GM19240 (cell line): ENCODE measurements at regions not wholly inside any gene's neighbourhood (a gene's known extent, or its start where the extent isn't known, plus 50 kb on each side); places are given as distances from the start of the nearest gene placed in this dataset.

Experiments used
- DNase-seq: peaks from one replicate; pipeline ENCODE4 v3.0.0; 2011; ENCODE audit warnings: low spot score; ENCODE audit not compliant: insufficient read length

DNA sequence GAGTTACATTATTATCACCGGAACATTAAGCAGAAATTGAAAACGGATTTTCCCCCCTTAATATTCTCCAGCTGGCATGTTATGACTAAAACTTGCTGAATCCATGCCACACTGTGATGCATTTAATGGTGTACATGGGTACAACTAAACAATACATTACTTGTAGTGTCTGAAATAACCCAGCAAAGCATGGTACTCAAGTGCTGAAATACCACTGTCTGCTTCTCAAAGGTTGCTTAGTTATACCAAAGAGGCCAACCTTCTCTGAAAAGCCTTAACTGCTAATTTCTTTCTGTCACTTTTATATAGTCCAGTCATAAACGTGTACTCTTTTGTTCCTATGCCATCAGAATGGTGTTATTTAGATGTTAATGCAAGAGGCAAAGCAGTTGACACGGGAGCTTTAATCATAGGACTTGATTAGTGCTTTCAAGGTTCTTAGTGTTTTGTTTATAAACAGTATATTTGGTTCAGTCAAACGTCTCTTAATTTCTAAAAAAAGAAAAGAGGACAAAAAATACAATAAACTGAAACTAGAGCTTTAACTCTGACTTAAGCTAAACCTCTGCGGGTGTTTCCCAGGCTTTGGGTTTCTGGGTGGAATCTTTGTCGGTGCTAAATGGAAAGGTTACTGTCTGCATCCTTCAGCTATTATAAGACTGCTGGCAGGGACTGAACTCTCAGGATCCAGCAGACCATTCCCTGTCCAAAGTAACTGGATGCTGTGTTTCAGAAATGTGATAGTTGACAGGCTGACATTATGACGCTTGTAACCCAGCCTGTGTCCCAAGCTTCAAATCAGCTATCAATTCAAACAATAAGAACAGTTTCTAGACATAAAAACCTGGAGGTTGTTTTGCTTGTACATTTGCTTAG lies 202.6 kb downstream of the PPP1R3A start:
- DNase-seq = no peak

DNA sequence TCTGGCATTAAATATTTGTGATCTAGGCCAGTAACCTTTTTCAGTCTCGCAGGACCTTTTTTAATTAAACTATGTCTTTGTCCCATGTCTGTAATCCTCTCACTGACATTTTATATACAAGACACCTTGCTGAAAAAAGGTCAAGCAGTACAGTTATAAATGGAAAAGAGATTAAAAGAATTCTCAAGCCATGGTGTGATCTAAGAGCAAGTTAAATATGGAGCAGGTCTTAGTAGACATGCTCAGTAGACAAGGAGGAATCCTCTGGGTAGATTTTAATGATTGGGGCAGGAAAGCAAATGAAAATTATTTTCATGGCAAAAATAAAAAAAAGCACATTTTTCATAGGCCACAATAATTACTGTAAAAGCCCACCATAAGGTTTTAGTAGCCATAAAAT lies 203.5 kb downstream of the PPP1R3A start:
- no peak for DNase-seq

DNA sequence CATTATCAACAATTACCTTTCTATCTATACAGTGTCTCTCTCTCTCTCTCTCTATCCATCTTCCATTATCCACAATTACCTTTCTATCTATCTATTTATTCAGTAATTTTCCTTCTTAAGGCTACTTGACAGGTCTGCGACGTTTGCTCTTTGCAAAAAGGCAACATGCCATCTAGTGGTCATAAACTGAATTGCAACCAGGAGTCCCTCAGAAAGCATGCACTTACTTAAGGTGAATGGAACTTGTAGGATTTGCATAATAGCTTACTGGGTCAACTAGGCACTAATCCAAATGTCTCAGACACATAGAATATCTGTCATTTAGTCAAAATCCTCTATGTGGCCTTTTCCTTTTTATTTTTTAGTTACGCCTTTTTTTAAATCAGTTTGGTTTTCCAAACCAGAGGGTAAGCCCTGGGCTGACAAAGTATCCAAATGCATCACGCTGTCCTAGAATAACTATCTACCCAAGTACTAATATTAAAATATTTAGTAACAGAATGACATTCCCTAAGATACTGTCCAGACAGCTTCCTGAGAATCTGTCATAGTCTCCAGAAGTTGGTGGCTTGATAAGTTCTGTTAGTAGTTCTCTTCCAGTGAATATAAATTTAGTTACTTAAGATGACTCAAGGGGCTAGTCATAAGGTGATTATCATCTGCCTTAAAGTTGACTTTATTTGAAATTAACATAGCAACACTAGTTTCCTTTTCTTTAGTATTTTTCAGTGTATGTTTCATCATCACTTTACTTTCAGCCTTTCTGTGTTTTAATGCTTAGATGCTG lies 208.3 kb downstream of the PPP1R3A start:
- DNase-seq = peak; percentile 12

GRCh38 chr7:113705439-113705838 lies 213.4 kb downstream of the PPP1R3A start:
- no peak for DNase-seq

GRCh38 chr7:113698556-113699220 lies 220.1 kb downstream of the PPP1R3A start:
- DNase-seq = no peak

DNA sequence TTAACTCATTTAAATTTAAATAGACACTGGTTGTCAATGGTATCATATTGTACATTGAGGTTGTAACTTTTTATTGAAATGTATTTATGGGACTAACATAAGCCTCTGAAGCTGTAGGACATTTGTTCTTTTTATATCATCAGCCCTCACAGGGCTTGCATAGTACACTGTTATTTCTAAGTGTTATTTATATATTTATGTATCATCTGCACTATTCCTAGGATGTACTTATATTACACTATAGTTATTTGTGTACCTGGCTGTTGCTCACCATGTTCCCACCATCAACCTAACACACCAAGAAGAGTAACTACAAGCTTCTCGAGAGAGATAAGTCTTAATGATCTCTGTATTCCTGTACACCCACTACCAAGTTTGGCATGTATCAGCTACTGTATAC lies 224.7 kb downstream of the PPP1R3A start:
- no peak for DNase-seq

DNA sequence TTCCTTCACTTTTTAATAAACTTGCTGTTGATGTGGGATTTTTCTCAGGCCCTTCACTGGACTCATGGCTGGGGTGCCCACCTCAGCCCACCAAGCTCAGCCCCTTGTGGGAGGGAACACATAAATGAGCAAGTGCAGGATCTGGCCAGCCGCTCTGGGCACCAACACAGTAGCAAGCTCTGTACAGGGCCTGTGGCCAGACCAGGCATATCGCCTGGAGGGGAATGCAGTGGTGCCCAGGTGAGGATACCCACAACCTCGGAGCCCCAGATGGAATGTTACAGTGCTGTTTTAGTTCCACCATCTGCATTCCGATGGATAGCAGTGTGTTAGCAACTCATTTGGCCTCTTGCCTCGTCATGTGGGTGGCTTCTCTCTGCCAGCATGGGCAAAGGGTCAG lies 234.6 kb downstream of the PPP1R3A start:
- DNase-seq = no peak

DNA sequence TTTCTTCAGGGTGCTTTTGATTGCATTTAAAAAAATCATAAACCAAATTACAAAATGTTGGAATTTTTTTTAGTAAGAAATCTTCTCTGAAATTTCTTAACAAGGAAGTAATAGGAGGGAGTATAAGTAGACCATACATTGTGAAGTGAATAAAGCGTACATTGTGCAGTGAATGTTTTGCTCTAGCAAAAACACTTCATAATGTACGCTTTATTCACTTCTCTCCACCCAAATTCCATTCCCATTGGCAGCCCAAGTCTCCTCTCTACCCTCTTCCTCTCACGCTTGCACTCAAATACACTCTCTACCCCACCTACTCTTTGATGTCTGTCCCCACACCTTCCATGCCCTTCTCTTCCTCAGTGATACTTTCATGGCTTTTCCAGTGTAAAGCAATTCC lies 241.0 kb downstream of the PPP1R3A start:
- DNase-seq = no peak

DNA sequence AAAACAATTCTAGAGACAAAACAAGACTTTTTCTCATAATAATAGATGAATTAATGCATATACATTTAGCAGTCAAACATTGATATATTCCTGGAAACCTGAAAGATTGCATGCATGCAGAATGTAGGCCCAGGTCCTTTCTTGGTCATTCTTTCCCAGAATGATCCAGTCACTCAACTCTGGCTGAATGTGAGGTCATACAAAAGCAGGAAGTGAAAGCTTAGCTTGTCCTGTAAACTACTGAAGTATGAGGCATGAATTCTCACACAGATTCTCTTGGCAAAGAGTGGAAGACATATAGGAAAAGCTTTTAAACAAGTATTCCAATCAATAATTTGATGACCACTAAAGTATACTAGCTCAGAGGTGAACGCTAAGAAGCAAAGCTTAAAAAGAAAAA lies 253.9 kb downstream of the PPP1R3A start:
- no peak for DNase-seq

- no peak for DNase-seq
Observed at GRCh38 chr7:113659416-113659815, 259.4 kb downstream of the PPP1R3A start.

GRCh38 chr7:113657603-113658002 lies 261.2 kb downstream of the PPP1R3A start:
- DNase-seq = no peak

DNA sequence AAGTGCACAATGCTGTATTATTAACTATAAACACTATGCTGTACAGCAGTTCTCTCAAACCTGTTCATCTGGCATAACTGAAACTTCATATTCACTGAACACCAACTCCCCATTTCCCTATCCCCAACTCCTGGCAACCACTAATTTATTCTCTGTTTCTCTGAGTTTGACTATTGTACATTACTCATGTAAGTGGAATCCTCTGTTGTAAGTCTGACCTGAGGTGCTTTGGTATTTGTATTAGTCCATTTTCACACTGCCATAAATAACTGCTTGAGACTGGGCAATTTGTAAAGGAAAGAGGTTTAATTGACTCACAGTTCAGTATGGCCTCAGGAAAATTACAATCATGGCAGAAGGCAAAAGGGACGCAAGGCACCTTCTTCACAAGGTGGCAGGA lies 266.3 kb downstream of the PPP1R3A start:
- no peak for DNase-seq

- no peak for DNase-seq
Observed at GRCh38 chr7:113649556-113649955, 269.3 kb downstream of the PPP1R3A start.

GRCh38 chr7:113639221-113639620 lies 279.6 kb downstream of the PPP1R3A start:
- DNase-seq = no peak

DNA sequence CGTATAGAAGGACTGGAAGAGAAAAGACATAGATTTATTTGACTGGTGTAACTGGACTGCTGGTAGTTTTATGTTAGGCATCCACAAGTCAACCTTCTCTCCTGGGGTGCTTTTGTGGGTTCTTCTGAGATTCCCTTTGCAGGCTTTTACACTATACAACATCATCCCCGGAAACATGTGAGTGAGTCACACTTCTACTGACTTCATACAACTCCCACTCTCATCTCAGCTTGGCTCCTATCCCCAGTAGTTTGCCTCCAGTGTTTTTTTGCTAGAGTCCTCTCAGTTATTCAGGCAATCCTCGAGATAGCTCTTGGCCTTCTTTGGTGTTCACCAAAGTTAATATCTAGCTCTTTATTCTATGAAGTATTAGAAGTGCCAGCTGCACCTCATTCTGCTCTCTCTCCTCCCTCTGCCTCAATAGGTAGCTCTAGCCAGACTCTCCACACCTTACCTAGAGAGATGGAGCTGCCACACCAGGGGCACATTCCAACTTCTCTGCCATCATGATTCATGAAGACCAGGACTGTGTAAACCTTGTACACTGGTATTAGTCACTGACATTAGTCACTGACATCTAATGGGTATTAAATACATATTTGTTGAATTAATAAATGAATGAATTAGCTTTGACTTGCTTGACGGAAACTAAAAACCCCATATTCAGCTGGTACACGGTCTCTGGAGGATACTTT lies 281.9 kb downstream of the PPP1R3A start:
- DNase-seq = no peak

DNA sequence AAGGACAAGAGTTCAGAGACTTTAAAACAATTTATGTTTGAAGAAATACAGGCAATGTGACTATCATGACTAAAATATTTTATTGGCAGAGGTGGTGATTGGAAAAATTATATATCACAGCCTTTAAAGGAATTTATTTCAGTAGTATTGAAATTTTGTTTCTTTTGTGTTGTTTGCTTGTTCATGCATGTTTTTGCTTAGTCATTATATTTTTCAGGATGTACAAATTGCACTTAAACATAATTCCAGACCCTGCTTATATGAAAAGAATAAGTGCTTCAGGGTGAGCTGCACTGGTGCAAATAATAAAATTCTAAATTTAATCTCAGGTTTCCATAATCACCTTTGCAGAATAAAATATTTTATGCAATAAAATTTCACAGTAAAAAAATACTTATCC lies 283.3 kb downstream of the PPP1R3A start:
- DNase-seq = no peak

GRCh38 chr7:113633073-113633472 lies 285.7 kb downstream of the PPP1R3A start:
- DNase-seq = no peak

- DNase-seq = no peak
Observed at GRCh38 chr7:113628948-113629847, 289.6 kb downstream of the PPP1R3A start.

DNA sequence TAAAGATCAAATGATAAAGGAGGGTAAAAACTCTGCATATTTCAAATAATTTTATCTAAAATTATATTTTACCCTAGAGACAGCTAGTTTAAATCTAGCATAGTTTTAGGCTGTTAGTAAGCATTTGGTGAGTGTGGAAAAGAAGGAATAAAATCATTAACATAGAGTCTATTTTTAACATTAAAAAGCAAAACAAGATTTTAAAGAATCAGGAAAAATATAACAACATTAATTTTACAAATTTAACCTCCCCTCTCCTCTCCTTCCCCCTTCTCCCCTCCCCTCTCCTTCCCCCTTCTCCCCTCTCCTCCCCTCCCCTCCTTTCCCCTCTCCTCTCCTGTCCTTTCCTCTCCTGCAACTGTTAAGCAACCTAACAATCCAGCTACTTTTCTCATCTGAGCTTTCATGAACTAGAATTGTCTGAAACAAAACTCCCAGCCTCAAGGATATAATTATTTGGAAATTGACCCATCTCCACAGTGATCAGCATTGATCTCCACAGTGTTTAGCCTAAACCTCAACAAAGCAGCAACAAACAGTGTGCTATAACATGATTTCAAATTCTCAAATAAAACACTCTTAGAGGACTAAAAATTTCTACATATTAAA lies 293.2 kb downstream of the PPP1R3A start:
- no peak for DNase-seq

- DNase-seq = no peak
Observed at GRCh38 chr7:113622796-113623195, 296.0 kb downstream of the PPP1R3A start.
